ENCODE measurements at regions not wholly inside any gene's neighbourhood (a gene's known extent, or its start where the extent isn't known, plus 50 kb on each side); places are given as distances from the start of the nearest gene placed in this dataset.

- TF ChIP-seq CTCF (IDR thresholded peaks at IDR 0.05) = no peak
- TF ChIP-seq POLR2AphosphoS5 (IDR thresholded peaks at IDR 0.05) = no peak
- no peak for TF ChIP-seq POLR2A (IDR thresholded peaks at IDR 0.05)
- TF ChIP-seq EP300 (IDR thresholded peaks at IDR 0.05; ENCODE audit: low read depth) = no peak
Observed at GRCh38 chr3:7913283-7913682, 588.3 kb upstream of the LMCD1 start.
